ENCODE measurements at regions not wholly inside any gene's neighbourhood (a gene's known extent, or its start where the extent isn't known, plus 50 kb on each side); places are given as distances from the start of the nearest gene placed in this dataset.

DNA sequence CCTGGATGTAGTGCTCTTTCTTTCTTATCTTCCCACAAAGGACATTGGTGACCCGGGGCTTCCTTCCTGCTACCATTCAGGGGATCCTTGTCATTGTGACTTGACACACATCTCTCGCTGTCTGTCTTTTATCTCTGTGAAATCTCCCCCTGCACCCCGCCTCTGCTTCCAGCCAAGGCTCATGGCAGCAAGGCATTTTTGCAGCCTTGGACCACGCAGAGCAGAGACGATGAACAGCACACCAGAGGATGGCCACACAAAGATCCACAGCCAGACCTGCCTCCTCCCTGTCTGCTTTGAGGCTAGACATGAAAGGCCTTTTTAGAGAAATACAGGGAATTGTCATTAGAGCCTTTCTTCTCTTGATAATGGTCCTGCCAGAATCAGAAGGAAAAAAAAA, 549.1 kb downstream of the CDK5RAP2 start:
- no peak for DNase-seq
- intact Hi-C loops (cut with DNase I), result no loop called here

DNA sequence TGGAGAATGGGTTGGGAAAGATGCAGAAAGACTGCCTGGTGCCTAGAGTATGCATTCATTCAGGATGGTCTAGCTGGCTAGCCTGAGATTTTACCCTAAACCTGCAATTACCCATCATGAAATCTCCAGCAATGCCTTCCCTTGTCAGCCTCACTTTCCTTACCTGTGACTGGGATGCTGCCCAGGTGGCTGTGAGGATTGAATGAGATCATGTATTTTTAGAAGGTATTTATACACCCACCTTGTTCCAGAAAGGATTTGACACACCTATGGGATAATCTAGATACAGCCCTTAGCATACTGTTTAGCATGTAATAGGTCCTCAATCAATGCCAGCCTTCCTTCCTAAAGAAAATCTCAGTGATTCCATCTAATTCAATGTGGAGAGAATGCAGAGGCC, 561.4 kb downstream of the CDK5RAP2 start:
- no peak for DNase-seq
- intact Hi-C loops (cut with DNase I), result no loop called here

DNA sequence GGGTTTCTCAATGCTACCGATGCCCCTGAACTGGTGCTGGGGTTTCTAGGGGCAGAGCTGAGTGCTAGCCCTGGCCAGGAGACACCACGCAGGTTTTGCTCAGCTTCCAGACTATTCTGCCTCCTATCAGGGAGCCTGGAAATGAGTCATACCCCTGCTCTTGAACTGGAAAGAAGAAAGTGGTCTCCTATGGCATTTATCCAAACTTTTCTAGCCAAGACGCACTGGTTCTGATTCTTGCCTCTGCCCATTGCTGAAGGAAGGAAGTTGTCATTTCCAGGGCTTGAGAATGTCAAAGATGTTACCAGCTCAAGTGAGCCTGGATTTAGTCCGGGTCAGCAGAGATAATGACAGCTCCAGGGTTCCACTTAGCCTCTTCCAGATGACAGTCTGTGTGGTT, 561.9 kb downstream of the CDK5RAP2 start:
- intact Hi-C loops (cut with DNase I), result no loop called here
- no peak for DNase-seq

DNA sequence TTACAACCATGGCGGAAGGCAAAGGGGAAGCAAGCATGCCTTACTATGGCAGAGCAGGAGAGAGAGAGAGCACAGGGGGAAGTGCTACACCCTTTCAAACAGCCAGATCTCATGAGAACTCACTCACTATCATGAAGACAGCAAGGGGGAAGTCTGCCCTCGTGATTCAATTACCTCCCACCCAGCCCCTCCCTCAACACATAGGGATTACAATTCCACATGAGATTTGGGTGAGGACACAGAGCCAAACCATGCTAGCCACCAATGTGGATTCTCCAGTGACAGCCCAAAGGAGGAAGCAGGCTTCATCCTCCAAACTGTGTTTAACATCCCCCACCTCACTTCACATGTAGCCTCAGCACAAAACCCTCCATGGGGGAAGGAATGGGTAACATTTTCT, 563.7 kb downstream of the CDK5RAP2 start:
- DNase-seq, result no peak

DNA sequence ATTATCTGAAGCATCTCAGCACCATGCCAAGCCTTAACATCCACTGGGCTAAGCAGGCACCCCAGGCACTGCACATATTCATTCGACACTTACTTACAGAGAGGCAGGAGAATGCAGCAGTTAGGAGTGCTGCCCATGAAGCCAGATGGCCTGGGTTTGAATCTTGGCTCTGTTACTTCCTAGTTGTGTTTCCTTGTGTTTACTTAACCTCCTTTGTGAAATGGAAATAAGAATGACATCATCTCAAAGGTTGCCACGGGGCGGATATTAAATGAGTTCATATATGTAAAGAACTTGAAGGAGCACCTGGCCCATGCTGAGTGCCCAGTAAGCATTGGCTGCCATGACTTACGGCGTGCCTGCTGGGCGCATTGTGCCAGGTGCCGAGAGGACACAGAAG, 565.2 kb downstream of the CDK5RAP2 start:
- no peak for DNase-seq
- intact Hi-C loops (cut with DNase I), result no loop called here

More for the DNA sequence above, 563.7 kb downstream of the CDK5RAP2 start:
- intact Hi-C loops (cut with DNase I), result no loop called here

DNA sequence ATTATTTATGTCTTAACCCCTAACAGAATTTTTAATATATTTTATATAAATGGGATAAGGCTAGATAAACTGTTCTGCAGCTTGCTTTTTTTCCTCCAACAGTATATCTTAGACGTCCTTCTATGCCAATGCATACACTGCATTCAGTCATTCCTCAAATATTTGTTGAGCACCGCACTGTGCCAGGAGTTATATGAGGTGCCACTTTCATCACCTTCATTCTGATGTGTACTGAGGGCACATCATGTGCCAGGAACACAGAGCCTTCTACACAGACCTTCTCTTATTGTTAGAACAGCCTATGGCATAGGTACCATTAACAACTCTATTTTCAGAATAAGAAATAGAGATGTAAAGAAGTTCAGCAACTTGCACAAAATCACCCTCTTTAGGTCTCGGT, 570.1 kb downstream of the CDK5RAP2 start:
- DNase-seq, result no peak
- intact Hi-C loops (cut with DNase I), result no loop called here

DNA sequence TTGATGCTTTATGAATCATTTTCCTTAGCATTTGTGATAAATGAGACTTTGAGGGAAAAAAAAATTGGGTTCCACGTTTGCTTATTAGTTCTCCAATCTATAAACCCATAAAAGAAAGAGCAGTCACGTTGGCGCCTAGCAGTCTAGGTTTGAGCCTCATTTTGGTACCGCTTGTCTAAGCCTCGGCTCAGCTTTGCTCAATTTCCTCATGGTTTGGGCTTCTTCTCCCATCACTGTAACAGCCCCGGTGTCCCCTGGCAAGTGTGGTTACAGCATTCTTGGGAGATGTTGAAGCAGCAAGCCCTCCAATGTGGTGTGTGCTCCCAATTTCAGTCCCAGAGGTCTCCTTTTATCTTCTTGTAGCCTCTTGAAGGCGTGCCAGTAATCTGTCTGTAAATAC, 578.4 kb downstream of the CDK5RAP2 start:
- DNase-seq, result no peak
- intact Hi-C loops (cut with DNase I), result no loop called here

DNA sequence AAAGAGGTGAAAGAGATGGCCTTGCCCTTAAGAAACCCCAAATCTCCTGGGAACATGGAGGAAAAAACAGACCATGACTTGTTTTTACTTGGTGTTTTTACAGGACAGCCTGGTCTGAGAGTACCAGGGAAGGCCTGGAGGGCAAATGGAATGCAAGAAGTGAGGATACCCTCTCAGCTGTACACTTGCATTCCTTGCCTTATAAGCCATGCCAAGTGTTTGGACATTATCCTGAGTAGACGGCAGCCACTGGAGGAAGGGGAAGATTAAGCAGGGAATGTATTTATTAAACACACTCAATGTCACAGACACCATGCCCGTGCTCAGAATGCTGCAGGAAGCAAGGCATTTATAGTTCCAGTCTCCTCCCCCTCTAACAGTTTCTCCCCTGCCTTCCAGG, 581.4 kb downstream of the CDK5RAP2 start:
- intact Hi-C loops (cut with DNase I), result no loop called here
- no peak for DNase-seq

DNA sequence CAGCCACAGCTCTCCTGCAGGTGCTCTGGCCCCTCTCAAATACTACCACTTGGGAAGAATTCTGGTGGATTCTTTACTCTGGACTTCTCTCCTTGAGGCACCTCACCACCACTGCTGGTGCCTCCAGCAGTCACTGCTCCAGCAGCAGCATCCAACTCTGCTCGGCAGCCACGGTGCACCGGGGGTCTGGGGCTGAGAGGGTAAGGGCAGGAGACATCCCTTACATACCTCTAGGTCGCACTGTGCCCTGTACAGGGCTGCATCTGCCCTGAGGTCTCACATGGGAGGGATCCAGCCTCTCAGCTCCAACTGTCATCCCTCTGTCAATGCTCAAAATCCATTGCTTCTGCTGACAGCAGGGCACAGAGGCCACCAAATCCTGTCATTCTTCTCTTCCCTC, 588.2 kb downstream of the CDK5RAP2 start:
- intact Hi-C loops (cut with DNase I), result no loop called here
- DNase-seq, result no peak

DNA sequence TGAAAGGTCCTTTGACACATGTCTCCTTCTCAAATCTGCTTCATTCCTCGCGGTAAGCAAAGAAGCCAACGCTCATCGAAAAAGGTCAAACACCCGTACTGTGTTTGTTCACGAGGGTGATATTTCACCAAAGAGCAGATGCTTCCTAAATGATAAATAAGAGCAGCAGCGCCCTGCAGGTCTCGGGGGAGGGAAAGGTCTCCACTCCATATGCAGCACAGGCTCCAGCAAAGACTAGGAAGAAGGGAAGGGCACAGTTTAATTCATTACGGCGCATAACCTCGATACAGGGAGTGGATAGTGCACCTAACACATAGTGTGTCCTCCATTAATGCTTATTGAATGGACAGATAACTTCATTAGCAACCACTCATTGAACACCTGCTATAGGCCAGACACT, 593.3 kb downstream of the CDK5RAP2 start:
- intact Hi-C loops (cut with DNase I), result no loop called here
- DNase-seq, result no peak

DNA sequence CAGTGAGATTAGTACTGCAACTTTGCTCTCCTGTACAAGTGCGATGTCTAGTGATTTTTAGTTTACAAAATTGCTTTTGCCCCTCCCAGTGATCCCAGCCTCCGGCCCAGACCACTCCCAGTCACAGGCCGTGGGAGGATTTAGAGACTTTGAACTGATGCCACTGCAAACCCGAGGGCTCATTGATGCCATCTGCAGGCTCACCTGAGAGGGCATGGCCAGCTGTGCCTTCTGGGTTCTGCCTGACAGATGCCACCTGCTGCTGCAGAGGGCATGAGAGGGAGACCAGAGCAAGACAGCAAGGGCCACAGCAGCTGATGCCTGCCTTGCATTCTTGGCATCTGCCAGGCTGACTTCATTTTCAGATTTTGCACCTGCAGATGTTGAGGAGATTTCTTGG, 593.8 kb downstream of the CDK5RAP2 start:
- no peak for DNase-seq
- intact Hi-C loops (cut with DNase I), result no loop called here

DNA sequence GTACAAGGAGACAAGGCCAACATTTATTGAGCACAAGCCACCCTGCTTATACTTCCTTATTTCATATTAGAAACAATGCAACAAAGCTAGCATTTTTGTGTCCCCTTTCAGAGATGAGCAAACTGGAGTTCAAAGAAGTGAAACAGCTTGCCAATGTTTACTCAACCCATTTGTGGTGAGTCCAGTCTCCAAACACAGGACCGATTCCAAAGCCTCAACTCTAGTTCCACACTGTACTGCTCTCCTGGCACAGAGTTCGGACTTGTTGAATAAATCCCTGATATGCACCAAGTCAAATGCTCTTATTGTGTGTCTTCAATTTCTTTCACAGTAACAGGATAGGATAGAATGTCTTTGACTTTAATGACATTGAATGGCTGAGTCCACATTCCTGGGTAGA, 604.8 kb upstream of the BRINP1 start:
- intact Hi-C loops (cut with DNase I), result no loop called here
- no peak for DNase-seq

DNA sequence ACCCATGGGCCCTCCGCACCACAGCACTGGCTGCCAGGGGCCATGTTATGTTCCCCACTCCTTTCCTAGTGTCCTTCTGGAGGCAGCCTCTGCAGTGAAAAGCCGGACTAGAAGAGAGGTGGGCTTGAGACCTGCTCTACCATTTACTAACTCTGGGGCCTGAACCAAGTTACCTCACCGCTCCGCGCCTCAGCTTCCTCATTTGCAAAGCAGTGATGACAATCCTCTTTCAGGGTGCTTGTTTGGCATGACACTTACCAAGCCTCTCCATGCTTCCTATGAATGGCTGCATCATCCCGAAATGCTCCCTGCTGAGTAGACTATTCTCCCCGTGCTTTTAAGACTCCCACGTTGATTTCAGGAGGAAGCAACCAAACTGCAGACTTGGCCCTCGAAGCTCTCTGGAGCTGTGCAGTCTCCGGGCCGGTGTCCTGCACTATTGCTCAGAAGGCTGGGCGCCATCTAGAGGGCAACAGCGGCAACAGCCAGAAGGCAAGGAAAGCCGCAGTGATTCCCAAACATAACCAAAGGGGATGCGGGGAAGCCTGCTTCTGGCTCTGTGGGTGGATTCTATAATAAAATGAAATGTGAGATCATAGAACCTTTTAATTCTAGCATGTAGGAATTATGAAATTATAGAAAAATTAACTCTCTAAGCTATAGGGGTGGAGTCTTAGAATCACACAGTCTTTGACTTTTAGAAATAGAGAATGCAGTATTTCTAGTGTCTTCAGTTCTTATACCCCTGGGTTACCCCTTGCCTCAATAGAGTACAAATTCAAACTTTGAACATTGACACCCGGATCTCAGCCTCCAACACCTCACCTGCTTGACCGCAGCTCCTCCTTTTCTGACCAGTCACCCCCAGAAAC, 599.8 kb upstream of the BRINP1 start:
- intact Hi-C loops (cut with DNase I), result loop anchor here (2.0 to 10.0 kb wide), 4 partner anchors 302 to 594 kb away; no protein-coding TSS in a partner anchor
- DNase-seq, result peak; percentile 65 to 98 (median 88)

DNA sequence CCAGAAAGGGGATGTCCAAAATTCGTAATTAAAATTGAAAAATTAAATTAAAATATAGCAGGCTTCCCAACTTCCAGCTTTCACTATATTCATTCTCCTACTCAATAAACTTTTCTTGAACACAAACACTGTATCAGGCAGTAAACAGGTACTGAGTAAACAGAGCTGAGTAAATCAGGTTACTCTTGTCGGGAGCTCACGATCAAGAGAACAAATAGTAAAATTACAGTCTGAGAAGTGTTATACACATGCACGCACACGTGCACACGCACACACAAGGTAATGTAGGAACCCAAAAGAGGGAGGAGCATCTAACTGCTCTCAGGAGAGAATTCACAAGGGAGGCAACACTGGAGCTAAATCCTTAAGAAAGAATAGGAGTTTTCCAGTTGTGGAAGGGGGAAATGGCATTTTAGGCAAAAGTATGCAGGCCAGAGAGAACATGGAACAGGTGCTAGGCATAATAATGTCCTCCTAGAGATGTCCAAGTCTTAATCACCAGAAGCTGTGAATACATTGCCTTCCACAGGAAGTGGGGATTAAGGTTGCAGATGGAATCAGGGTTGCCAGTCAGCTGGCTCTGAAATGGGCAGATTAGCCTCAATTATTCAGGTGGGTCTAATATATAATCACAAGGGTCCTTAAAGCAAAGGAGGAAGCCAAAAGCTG, 598.8 kb upstream of the BRINP1 start:
- intact Hi-C loops (cut with DNase I), result loop anchor here (2.0 to 10.0 kb wide), 4 partner anchors 301 to 593 kb away; no protein-coding TSS in a partner anchor
- DNase-seq, result no peak

DNA sequence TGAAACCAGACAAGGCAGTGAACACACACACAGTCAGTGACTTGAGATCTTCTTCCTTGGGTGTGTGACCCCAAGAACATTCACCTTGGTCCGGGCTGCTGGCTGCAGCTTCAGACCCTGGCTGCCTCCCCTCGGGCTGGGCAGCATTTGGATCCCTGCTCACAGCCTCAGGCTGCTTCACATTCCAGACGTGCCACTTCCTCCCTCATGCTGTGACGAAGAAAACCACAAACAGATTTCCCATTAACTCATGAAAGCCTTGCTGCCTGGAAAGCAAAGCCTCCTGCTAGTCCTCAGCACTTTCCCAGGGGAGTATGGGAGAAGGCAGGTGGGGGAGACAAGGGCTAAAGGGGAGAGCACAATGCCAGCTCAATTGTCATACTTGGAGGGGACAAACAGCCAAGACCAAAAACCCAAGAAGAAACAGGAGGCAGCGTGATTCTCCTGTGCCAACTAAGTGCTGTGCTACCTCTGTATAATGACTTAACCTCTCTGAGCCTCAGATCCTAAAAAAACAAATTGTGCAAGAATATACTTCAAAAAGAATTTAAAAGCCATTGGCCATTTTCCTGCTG, 594.6 kb upstream of the BRINP1 start:
- DNase-seq, result no peak
- intact Hi-C loops (cut with DNase I), result loop anchor here (10.0 kb wide), 2 partner anchors 511 to 589 kb away; no protein-coding TSS in a partner anchor

DNA sequence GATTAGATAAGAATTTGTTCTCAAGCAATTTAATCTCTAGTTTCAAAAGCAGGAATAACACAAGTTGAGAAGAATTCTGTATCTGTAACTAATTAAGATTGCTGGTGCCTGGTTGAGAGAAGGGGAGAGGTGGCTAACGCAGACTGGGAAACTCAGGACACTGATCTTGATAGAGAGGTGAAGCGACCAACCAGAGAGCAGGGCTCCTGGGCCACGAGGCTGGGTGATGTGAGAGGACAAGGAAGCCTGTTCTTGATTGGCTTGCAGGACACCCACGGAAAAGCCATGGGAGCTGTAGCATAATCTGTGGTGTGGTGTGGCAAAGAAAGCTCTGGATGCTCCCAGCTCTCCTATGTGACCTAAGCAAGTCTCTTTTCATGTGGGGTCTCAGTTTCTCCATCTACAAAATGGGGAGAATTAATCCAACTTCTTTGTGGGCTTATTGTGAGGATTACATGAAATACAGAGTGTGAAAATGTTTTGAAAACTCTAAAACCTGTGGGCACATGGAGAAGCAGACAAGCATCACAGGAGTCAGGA, 594.1 kb upstream of the BRINP1 start:
- intact Hi-C loops (cut with DNase I), result loop anchor here (10.0 kb wide), 2 partner anchors 511 to 589 kb away; no protein-coding TSS in a partner anchor
- peak in 1 of 10 donors; percentile 79 for DNase-seq

DNA sequence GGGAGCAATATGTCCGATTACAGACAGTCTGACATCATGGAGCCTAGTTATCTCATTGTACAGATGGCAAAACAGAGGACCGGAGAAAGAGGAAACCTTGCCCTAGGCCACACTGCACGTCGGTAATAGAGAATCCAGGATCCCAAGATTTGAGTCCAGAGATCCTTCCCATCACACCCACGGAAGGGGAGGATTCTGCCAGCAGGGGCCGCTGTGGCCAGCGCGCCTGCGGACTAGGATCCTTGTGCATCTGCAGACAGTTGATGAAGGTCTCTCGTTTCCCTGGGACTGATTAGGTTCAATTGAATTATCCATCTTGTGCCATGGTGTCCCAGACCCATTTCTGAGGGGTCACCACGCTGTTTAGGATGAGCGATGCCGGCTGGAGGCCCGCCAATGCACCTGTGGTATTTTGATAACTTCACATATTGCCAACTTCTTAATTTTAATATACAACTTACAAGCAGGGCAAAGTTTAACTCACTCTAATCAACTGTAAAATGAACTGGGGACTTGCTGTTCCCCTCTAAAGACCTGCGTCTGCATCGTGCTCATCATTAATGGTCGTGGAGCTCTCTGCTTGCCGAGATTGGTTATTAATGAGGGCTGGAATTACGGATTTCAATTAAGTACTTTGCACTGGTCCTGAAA, 592.7 kb upstream of the BRINP1 start:
- intact Hi-C loops (cut with DNase I), result loop anchor here (10.0 kb wide), 2 partner anchors 513 to 587 kb away; no protein-coding TSS in a partner anchor

DNA sequence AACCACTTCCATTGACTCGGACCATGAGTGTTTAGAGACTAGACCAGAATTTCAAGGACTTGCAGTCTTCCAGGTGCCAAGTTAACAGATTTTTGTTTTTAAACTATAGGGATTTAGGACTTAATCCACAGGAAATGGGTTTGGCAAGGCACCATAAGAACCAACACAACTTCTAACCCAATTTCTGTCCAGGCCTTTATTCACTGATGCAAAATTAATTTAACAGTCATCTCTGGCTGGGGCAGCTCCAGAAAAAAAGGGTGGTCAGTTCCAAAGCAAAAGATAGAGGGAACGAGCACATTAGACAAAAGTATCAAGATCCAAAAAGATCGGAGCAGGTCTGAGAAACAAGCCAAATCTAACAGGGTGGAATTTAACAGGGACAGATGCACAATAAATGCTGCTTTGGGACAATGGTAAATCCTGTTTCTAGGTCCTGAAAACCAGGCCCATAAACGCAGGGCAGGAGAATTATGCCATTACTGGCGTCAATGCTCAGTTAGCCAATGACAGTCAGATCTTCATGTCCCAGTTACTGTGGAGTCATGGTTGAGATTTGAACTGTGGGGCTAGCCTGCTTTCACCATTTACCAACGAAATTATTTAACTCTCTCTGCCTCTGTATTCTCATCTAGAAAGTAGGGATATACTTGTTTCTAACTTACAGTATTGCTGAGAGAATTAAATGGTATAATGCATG, 590.8 kb upstream of the BRINP1 start:
- intact Hi-C loops (cut with DNase I), result loop anchor here (10.0 kb wide), 2 partner anchors 515 to 585 kb away; no protein-coding TSS in a partner anchor
- DNase-seq, result no peak

More for the DNA sequence above, 592.7 kb upstream of the BRINP1 start:
- peak in 5 of 10 donors; percentile 6 to 84 (median 36) for DNase-seq

DNA sequence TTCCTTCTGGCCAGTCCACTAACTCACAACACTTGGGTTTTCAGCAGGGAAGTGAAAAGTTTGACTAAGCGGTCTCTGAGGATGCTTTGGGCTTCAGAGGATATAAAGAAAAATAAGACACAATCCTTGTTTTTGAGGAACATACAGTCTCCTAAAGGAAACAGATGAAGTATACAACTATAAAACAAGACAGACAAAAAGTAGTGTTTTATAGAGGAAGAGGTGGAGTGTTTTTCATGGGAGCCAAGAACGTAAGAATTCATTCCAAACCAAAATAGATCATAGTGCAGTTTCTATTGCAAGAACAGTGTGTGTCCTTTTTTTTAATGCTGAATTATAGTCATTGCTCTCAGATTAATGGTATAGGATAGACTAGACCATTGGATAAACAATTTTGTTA, 586.9 kb upstream of the BRINP1 start:
- DNase-seq, result no peak
- intact Hi-C loops (cut with DNase I), result no loop called here

DNA sequence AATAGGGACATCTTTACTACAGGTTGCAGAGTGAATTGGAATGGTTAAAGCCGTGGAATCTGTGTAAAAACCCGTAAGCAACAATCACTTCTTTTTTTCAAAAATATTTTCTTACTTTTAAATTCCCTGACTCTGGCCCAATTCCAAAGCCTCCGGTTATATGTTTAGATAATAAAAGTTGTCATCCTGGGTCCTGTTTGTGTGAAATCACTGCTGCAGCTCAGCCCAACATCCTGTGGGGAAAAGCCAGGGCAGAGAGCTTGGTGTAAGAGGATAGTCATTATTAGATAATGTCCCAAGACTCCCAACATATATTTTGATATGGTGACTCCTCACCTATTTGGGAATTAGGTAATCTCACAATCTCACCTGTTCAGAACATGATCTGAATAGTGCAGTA, 586.0 kb upstream of the BRINP1 start:
- intact Hi-C loops (cut with DNase I), result no loop called here
- DNase-seq, result no peak

Measured in posterior cingulate gyrus (tissue), 11 donors.